ENCODE measurements at regions not wholly inside any gene's neighbourhood (a gene's known extent, or its start where the extent isn't known, plus 50 kb on each side); places are given as distances from the start of the nearest gene placed in this dataset.

- TF ChIP-seq, protein P1, sequence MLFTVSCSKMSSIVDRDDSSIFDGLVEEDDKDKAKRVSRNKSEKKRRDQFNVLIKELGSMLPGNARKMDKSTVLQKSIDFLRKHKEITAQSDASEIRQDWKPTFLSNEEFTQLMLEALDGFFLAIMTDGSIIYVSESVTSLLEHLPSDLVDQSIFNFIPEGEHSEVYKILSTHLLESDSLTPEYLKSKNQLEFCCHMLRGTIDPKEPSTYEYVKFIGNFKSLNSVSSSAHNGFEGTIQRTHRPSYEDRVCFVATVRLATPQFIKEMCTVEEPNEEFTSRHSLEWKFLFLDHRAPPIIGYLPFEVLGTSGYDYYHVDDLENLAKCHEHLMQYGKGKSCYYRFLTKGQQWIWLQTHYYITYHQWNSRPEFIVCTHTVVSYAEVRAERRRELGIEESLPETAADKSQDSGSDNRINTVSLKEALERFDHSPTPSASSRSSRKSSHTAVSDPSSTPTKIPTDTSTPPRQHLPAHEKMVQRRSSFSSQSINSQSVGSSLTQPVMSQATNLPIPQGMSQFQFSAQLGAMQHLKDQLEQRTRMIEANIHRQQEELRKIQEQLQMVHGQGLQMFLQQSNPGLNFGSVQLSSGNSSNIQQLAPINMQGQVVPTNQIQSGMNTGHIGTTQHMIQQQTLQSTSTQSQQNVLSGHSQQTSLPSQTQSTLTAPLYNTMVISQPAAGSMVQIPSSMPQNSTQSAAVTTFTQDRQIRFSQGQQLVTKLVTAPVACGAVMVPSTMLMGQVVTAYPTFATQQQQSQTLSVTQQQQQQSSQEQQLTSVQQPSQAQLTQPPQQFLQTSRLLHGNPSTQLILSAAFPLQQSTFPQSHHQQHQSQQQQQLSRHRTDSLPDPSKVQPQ (CRISPR knock-in tag; IDR thresholded peaks at IDR 0.05; ENCODE audit: borderline replicate concordance): no peak
- TF ChIP-seq SETDB1 (IDR thresholded peaks at IDR 0.05; ENCODE audit: low read length): no peak
Measured at GRCh38 chr13:39941236-39941635, 285.8 kb downstream of the COG6 start (continued).

- Histone ChIP-seq H3K4me3 (no peak overlapping the region), H3K79me2 (ENCODE audit: control insufficient read depth, insufficient read depth, low read length) (no peaks in the 10 kb centered on the region), H3K9ac (ENCODE audit: insufficient read depth in 1 of 2, low read depth in 2 of 2, low read length in 2 of 2) (no peak overlapping the region), H2AFZ (ENCODE audit: low read depth, low read length) (no peak overlapping the region), H4K20me1 (replicated peaks; ENCODE audit: control insufficient read depth, insufficient read depth, low read length) (no peaks in the 10 kb centered on the region), H3K27ac (ENCODE audit: extremely low read depth, low read depth, low read length) (no peak overlapping the region), H3K36me3 (ENCODE audit: control insufficient read depth, insufficient read depth, low read length) (no peaks in the 10 kb centered on the region), H3K9me3 (replicated peaks; ENCODE audit: control insufficient read depth, insufficient read depth, low read depth, low read length) (no peaks in the 10 kb centered on the region), H3K9me1 (ENCODE audit: control insufficient read depth, insufficient read depth, low read length) (no peaks in the 10 kb centered on the region), H3K4me1 (replicated peaks in 1 of 2; ENCODE audit: control insufficient read depth in 2 of 2, insufficient read depth in 2 of 2, low read length in 2 of 2) (no peaks in the 10 kb centered on the region), H3K27me3 (ENCODE audit: control insufficient read depth in 2 of 2, insufficient read depth in 2 of 2, low read length in 2 of 2) (no peaks in the 10 kb centered on the region), H3K4me2 (ENCODE audit: insufficient read depth, low read length) (no peak overlapping the region)
- ATAC-seq (no peak; the same call in 2 of the 3 replicates), DNase-seq (ENCODE audit: extremely low read depth in 1 of 4, low spot score in 3 of 4) (peak in 1 of 4 experiments; percentile 6), FAIRE-seq (no peak)
- WGBS (ENCODE audit: insufficient coverage, low coverage, missing lambda C conversion rate): 0% methylated on average over 4 of the region's 8 CpGs
- no TSS peak for BruUV-seq (replicated peaks)
- CTCF ChIA-PET (ENCODE audit: low intra/inter-chr PET ratio): interaction anchor here (2.0 kb wide), 1 partner anchor 741 kb away, joined by 10 read pairs; no protein-coding TSS in a partner anchor
- POLR2A ChIA-PET: no interaction called here
- intact Hi-C loops (cut with micrococcal nuclease): loop anchor here (5.0 to 10.0 kb wide), 2 partner anchors 255 to 743 kb away; no protein-coding TSS in a partner anchor
- in situ Hi-C loops (cut with MboI): no loop called here
- TF ChIP-seq E2F5 (CRISPR knock-in tag; IDR thresholded peaks at IDR 0.05) (no peak), HDAC8 (tag; IDR thresholded peaks at IDR 0.05) (no peak), SOX6 (IDR thresholded peaks at IDR 0.05) (no peak), ATF2 (CRISPR knock-in tag; IDR thresholded peaks at IDR 0.05) (no peak), SRSF7 (optimal IDR thresholded peaks at IDR 0.05; ENCODE audit: low read depth, low read length) (no peak)
- TF ChIP-seq, protein P2, sequence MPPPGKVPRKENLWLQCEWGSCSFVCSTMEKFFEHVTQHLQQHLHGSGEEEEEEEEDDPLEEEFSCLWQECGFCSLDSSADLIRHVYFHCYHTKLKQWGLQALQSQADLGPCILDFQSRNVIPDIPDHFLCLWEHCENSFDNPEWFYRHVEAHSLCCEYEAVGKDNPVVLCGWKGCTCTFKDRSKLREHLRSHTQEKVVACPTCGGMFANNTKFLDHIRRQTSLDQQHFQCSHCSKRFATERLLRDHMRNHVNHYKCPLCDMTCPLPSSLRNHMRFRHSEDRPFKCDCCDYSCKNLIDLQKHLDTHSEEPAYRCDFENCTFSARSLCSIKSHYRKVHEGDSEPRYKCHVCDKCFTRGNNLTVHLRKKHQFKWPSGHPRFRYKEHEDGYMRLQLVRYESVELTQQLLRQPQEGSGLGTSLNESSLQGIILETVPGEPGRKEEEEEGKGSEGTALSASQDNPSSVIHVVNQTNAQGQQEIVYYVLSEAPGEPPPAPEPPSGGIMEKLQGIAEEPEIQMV (tag; conservative IDR thresholded peaks at IDR 0.05; ENCODE audit: low read depth): no peak
- TF ChIP-seq, protein P3, sequence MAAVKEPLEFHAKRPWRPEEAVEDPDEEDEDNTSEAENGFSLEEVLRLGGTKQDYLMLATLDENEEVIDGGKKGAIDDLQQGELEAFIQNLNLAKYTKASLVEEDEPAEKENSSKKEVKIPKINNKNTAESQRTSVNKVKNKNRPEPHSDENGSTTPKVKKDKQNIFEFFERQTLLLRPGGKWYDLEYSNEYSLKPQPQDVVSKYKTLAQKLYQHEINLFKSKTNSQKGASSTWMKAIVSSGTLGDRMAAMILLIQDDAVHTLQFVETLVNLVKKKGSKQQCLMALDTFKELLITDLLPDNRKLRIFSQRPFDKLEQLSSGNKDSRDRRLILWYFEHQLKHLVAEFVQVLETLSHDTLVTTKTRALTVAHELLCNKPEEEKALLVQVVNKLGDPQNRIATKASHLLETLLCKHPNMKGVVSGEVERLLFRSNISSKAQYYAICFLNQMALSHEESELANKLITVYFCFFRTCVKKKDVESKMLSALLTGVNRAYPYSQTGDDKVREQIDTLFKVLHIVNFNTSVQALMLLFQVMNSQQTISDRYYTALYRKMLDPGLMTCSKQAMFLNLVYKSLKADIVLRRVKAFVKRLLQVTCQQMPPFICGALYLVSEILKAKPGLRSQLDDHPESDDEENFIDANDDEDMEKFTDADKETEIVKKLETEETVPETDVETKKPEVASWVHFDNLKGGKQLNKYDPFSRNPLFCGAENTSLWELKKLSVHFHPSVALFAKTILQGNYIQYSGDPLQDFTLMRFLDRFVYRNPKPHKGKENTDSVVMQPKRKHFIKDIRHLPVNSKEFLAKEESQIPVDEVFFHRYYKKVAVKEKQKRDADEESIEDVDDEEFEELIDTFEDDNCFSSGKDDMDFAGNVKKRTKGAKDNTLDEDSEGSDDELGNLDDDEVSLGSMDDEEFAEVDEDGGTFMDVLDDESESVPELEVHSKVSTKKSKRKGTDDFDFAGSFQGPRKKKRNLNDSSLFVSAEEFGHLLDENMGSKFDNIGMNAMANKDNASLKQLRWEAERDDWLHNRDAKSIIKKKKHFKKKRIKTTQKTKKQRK (IDR thresholded peaks at IDR 0.05; ENCODE audit: borderline replicate concordance, low read depth, low read length): no peak
Measured at GRCh38 chr13:39941911-39942551, 286.6 kb downstream of the COG6 start.
